ENCODE measurements at regions not wholly inside any gene's neighbourhood (a gene's known extent, or its start where the extent isn't known, plus 50 kb on each side); places are given as distances from the start of the nearest gene placed in this dataset.

DNA sequence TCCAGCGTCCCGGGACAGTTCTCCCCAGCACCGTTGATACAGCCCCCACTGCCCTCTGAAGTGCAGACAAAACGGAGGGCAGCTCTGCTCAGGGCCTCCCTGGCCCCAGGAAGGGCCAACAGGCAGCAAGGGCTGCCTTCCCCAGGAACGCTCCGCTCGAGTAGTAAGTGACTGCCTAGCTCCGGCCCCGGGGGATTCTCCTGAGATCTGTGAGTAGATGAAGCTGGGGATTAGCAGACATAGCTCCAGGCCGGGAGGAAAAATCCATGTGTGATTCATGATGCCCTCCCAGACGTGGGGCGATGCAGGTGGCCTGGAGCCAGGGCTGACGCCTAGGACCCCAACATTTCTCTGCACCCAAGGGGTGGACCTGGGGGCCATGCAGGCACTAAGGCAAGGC, 85.3 kb downstream of the ENGASE start:
- TF ChIP-seq, protein P1, sequence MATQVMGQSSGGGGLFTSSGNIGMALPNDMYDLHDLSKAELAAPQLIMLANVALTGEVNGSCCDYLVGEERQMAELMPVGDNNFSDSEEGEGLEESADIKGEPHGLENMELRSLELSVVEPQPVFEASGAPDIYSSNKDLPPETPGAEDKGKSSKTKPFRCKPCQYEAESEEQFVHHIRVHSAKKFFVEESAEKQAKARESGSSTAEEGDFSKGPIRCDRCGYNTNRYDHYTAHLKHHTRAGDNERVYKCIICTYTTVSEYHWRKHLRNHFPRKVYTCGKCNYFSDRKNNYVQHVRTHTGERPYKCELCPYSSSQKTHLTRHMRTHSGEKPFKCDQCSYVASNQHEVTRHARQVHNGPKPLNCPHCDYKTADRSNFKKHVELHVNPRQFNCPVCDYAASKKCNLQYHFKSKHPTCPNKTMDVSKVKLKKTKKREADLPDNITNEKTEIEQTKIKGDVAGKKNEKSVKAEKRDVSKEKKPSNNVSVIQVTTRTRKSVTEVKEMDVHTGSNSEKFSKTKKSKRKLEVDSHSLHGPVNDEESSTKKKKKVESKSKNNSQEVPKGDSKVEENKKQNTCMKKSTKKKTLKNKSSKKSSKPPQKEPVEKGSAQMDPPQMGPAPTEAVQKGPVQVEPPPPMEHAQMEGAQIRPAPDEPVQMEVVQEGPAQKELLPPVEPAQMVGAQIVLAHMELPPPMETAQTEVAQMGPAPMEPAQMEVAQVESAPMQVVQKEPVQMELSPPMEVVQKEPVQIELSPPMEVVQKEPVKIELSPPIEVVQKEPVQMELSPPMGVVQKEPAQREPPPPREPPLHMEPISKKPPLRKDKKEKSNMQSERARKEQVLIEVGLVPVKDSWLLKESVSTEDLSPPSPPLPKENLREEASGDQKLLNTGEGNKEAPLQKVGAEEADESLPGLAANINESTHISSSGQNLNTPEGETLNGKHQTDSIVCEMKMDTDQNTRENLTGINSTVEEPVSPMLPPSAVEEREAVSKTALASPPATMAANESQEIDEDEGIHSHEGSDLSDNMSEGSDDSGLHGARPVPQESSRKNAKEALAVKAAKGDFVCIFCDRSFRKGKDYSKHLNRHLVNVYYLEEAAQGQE (IDR thresholded peaks at IDR 0.05; ENCODE audit: low read depth): no peak
- TF ChIP-seq, protein P2, sequence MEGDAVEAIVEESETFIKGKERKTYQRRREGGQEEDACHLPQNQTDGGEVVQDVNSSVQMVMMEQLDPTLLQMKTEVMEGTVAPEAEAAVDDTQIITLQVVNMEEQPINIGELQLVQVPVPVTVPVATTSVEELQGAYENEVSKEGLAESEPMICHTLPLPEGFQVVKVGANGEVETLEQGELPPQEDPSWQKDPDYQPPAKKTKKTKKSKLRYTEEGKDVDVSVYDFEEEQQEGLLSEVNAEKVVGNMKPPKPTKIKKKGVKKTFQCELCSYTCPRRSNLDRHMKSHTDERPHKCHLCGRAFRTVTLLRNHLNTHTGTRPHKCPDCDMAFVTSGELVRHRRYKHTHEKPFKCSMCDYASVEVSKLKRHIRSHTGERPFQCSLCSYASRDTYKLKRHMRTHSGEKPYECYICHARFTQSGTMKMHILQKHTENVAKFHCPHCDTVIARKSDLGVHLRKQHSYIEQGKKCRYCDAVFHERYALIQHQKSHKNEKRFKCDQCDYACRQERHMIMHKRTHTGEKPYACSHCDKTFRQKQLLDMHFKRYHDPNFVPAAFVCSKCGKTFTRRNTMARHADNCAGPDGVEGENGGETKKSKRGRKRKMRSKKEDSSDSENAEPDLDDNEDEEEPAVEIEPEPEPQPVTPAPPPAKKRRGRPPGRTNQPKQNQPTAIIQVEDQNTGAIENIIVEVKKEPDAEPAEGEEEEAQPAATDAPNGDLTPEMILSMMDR (IDR thresholded peaks at IDR 0.05 in 2 of 3, conservative IDR thresholded peaks at IDR 0.05 in 1 of 3; ENCODE audit: borderline replicate concordance in 1 of 3, insufficient read depth in 1 of 3, low read depth in 2 of 3, low read length in 2 of 3): no peak
